GM13977 (cell line): ENCODE measurements at regions not wholly inside any gene's neighbourhood (a gene's known extent, or its start where the extent isn't known, plus 50 kb on each side); places are given as distances from the start of the nearest gene placed in this dataset.

Source experiments
- DNase-seq: peaks from one replicate; pipeline ENCODE4 v3.0.0; 2012; ENCODE audit warnings: low spot score
- CTCF ChIP-seq: IDR thresholded peaks from 2 replicates; pipeline ENCODE4 v1.5.1; 2012; ENCODE audit warnings: mild to moderate bottlenecking, control low read depth; ENCODE audit not compliant: insufficient read depth; ENCODE audit errors: extremely low read depth, missing control alignments
- in situ Hi-C: fragments of 300-500 bp; cut with MboI; formaldehyde crosslinking; loops from one replicate; pipeline ENCODE4 v1.12.0; 2022; ENCODE audit warnings: low sequenced_read_pairs, low pct_unique_long_range_greater_than_20kb, mixed read lengths, inconsistent platforms; ENCODE audit not compliant: unreplicated experiment

- in situ Hi-C loops, result no loop called here
- DNase-seq, result no peak
Measured at GRCh38 chr21:35886887-35887286, 173.4 kb downstream of the SETD4 start.

GRCh38 chr21:35885942-35886541 lies 174.3 kb downstream of the SETD4 start:
- no peak for TF ChIP-seq CTCF
- in situ Hi-C loops, result no loop called here
- no peak for DNase-seq

More at GRCh38 chr21:35886887-35887286, 173.4 kb downstream of the SETD4 start:
- no peak for TF ChIP-seq CTCF

GRCh38 chr21:35882791-35883240 lies 177.5 kb downstream of the SETD4 start:
- no peak for TF ChIP-seq CTCF
- in situ Hi-C loops, result no loop called here

GRCh38 chr21:35873441-35873840 lies 186.9 kb downstream of the SETD4 start:
- no peak for TF ChIP-seq CTCF
- in situ Hi-C loops, result no loop called here
- no peak for DNase-seq

More at GRCh38 chr21:35882791-35883240, 177.5 kb downstream of the SETD4 start:
- no peak for DNase-seq

- no peak for DNase-seq
- no peak for TF ChIP-seq CTCF
- in situ Hi-C loops, result no loop called here
Measured at GRCh38 chr21:35871906-35872305, 188.4 kb downstream of the SETD4 start.

GRCh38 chr21:35868869-35869223 lies 191.5 kb downstream of the SETD4 start:
- in situ Hi-C loops, result no loop called here

More at GRCh38 chr21:35868869-35869223, 191.5 kb downstream of the SETD4 start:
- no peak for DNase-seq
- TF ChIP-seq CTCF, result no peak
